ENCODE measurements at regions not wholly inside any gene's neighbourhood (a gene's known extent, or its start where the extent isn't known, plus 50 kb on each side); places are given as distances from the start of the nearest gene placed in this dataset.

- ATAC-seq (ENCODE audit: low FRiP score): no peak
- TF ChIP-seq, protein P1, sequence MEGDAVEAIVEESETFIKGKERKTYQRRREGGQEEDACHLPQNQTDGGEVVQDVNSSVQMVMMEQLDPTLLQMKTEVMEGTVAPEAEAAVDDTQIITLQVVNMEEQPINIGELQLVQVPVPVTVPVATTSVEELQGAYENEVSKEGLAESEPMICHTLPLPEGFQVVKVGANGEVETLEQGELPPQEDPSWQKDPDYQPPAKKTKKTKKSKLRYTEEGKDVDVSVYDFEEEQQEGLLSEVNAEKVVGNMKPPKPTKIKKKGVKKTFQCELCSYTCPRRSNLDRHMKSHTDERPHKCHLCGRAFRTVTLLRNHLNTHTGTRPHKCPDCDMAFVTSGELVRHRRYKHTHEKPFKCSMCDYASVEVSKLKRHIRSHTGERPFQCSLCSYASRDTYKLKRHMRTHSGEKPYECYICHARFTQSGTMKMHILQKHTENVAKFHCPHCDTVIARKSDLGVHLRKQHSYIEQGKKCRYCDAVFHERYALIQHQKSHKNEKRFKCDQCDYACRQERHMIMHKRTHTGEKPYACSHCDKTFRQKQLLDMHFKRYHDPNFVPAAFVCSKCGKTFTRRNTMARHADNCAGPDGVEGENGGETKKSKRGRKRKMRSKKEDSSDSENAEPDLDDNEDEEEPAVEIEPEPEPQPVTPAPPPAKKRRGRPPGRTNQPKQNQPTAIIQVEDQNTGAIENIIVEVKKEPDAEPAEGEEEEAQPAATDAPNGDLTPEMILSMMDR (IDR thresholded peaks at IDR 0.05): no peak
- DNase-seq (ENCODE audit: low spot score): no peak
These were observed 52.4 kb upstream of the ATF7IP2 start for GRCh38 chr16:10333321-10334032.

GRCh38 chr16:10335681-10336080 lies 50.2 kb upstream of the ATF7IP2 start:
- TF ChIP-seq, protein P1 (IDR thresholded peaks at IDR 0.05): no peak
- DNase-seq (ENCODE audit: low spot score): no peak
- no peak for ATAC-seq (ENCODE audit: low FRiP score)

All from omental fat pad (tissue), 3 donors.